ENCODE measurements at regions not wholly inside any gene's neighbourhood (a gene's known extent, or its start where the extent isn't known, plus 50 kb on each side); places are given as distances from the start of the nearest gene placed in this dataset.

DNA sequence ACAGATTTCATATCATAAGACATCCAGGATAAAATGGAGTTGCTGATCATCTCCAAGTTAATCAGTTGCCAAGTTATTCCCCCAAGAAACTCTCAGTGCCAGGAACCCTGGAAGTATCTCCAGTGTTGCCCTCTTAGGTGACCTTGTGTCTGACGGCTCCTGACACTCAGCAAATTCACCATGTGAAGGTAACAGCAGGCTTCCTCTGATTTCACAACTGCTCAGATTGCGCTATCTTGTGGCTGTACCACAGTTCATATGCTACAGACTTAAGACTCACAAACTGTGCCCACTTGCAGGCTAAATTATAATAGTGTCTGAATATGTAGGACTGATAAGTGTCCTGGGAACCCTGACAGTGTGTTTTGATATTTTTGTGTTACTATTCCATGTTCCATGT, 186.6 kb upstream of the OPRM1 start:
- TF ChIP-seq POLR2A (IDR thresholded peaks at IDR 0.05): no peak
- TF ChIP-seq, protein P1, sequence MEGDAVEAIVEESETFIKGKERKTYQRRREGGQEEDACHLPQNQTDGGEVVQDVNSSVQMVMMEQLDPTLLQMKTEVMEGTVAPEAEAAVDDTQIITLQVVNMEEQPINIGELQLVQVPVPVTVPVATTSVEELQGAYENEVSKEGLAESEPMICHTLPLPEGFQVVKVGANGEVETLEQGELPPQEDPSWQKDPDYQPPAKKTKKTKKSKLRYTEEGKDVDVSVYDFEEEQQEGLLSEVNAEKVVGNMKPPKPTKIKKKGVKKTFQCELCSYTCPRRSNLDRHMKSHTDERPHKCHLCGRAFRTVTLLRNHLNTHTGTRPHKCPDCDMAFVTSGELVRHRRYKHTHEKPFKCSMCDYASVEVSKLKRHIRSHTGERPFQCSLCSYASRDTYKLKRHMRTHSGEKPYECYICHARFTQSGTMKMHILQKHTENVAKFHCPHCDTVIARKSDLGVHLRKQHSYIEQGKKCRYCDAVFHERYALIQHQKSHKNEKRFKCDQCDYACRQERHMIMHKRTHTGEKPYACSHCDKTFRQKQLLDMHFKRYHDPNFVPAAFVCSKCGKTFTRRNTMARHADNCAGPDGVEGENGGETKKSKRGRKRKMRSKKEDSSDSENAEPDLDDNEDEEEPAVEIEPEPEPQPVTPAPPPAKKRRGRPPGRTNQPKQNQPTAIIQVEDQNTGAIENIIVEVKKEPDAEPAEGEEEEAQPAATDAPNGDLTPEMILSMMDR (IDR thresholded peaks at IDR 0.05): no peak
